Skeletal muscle tissue (tissue), 3 donors: ENCODE measurements at regions not wholly inside any gene's neighbourhood (a gene's known extent, or its start where the extent isn't known, plus 50 kb on each side); places are given as distances from the start of the nearest gene placed in this dataset.
"Not testable (repeated sequence)": the region's sequence is repeated elsewhere in the genome, so short reads cannot be mapped to it uniquely, and the experiment has no call there.

Experiments used
- H3K27ac ChIP-seq: one replicate; pipeline ENCODE4 v1.7.0; 2013; ENCODE audit warnings: mild to moderate bottlenecking, low read depth, low read length, inconsistent platforms
- H3K27me3 ChIP-seq, 3 donors: one replicate each; pipeline ENCODE4 v1.7.0; 2013; ENCODE audit warnings: low read length in 3 of 3; ENCODE audit not compliant: control insufficient read depth in 3 of 3, insufficient read depth in 3 of 3
- H3K36me3 ChIP-seq, 3 donors: one replicate each; pipeline ENCODE4 v1.7.0; 2013; ENCODE audit warnings: low read length in 3 of 3; ENCODE audit not compliant: control insufficient read depth in 3 of 3, insufficient read depth in 3 of 3
- H3K4me1 ChIP-seq, 3 donors: one replicate each; pipeline ENCODE4 v1.7.0; 2013; ENCODE audit warnings: low read length in 3 of 3, mild to moderate bottlenecking in 3 of 3; ENCODE audit not compliant: control insufficient read depth in 3 of 3, insufficient read depth in 3 of 3
- H3K4me3 ChIP-seq, 3 donors: one replicate each; pipeline ENCODE4 v1.7.0; 2013; ENCODE audit warnings: low read length in 3 of 3
- H3K9ac ChIP-seq, 3 donors: one replicate each; pipeline ENCODE4 v1.7.0; 2013; ENCODE audit warnings: low read length in 3 of 3, mild to moderate bottlenecking in 3 of 3, moderate library complexity in 2 of 3, low read depth in 1 of 3
- H3K9me3 ChIP-seq, 3 donors: one replicate each; pipeline ENCODE4 v1.7.0; 2013; ENCODE audit warnings: low read length in 3 of 3; ENCODE audit not compliant: control insufficient read depth in 3 of 3
- donor health status: Osteomylitis.

- Histone ChIP-seq H3K27me3 (peaks cover 7 to 41% (median 24%) of the 10 kb centered on the region in 3 donors), H3K9ac (no peak overlapping the region), H3K4me3 (no peak overlapping the region), H3K4me1 (peaks cover 0 to 5% (median 0%) of the 10 kb centered on the region in 3 donors), H3K9me3 (peaks cover 0 to 2% (median 2%) of the 10 kb centered on the region in 3 donors), H3K36me3 (no peaks in the 10 kb centered on the region), H3K27ac (no peak overlapping the region)
Observed at GRCh38 chr2:238772635-238773297, 75.1 kb upstream of the TWIST2 start.

DNA sequence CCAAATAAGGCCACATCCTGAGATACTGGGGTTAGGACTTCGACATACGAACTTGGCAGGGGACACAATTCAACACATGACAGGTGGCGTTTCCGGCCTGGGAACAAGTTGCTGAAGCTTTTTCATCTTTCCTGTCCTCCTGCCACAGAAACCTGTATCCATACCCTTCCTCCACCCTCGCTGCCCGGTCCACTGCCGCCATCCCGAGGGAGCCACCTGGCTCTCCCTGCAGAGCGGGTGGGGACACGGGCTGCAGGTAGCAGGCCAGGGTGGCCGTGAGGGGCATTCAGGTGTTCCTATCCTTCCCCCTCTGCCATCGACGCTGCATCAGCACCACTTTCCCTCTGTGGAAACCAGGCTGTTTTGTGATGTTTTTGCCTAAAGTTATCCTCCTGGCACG is 74.4 kb upstream of the TWIST2 start:
- no peak overlapping the region for H3K9ac ChIP-seq
- peaks cover 0 to 2% (median 2%) of the 10 kb centered on the region in 3 donors for H3K9me3 ChIP-seq
- H3K36me3 ChIP-seq: no peaks in the 10 kb centered on the region
- H3K27ac ChIP-seq: no peak overlapping the region
- H3K27me3 ChIP-seq: peaks cover 7 to 40% (median 29%) of the 10 kb centered on the region in 3 donors
- no peak overlapping the region for H3K4me3 ChIP-seq
- peaks cover 0 to 5% (median 0%) of the 10 kb centered on the region in 3 donors for H3K4me1 ChIP-seq

DNA sequence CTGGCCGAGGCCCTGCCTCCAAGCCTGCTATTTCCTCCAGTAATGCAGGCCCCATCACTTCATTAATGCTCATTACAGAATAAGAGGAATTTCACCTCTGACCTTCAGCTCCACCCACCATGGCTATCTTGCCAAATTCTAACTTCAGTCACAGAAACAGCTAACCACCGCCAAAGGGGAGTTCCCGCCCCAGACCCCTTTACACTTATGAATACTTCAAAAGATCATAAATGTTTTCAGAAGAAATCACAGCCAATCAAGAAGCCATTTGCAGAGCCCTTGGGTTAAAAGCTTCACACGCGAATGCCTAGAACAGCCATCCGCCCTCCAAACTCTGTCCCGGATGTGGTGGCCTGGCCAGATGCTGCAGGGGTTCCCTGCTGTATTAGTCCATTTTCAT is 73.8 kb upstream of the TWIST2 start:
- Histone ChIP-seq H3K9me3 (peaks cover 0 to 2% (median 2%) of the 10 kb centered on the region in 3 donors), H3K36me3 (no peaks in the 10 kb centered on the region), H3K4me1 (peaks cover 0 to 5% (median 0%) of the 10 kb centered on the region in 3 donors), H3K4me3 (no peak overlapping the region), H3K27ac (no peak overlapping the region), H3K9ac (no peak overlapping the region), H3K27me3 (peaks cover 7 to 46% (median 32%) of the 10 kb centered on the region in 3 donors)

DNA sequence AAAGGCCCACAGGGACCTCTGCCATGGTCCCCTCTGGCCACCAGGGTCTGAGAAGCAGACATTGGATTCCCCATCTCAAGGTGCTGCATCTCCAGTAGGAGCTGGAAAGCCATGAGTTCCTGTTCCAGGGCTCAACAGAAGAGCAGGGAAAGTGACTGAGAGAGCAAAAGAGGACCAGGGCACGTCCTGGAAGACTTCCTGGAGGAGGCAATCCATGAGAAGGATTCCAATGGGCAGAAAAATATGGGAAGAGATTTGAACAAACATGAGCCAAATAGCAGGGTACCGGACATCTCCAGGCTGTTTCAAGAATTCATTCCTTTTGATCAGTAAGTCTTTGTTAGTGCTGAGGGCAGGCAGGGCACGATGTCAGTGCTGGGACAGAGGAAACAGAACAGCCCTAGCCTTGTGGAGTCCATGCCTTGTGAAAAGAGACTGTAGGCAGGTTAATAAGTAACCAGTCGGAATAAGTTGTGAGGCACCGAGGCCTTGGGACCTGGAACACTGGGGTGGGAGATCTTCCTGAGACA is 72.8 kb upstream of the TWIST2 start:
- H3K36me3 ChIP-seq: no peaks in the 10 kb centered on the region
- H3K27ac ChIP-seq: no peak overlapping the region
- H3K9me3 ChIP-seq: peaks cover 0 to 2% (median 2%) of the 10 kb centered on the region in 3 donors
- H3K9ac ChIP-seq: no peak overlapping the region
- H3K4me1 ChIP-seq: peaks cover 0 to 5% (median 0%) of the 10 kb centered on the region in 3 donors
- H3K27me3 ChIP-seq: peaks cover 4 to 44% (median 32%) of the 10 kb centered on the region in 3 donors
- H3K4me3 ChIP-seq: no peak overlapping the region

GRCh38 chr2:238775591-238775990 is 72.3 kb upstream of the TWIST2 start:
- H3K27ac ChIP-seq: no peak overlapping the region
- H3K36me3 ChIP-seq: no peaks in the 10 kb centered on the region
- peaks cover 0 to 2% (median 2%) of the 10 kb centered on the region in 3 donors for H3K9me3 ChIP-seq
- no peak overlapping the region for H3K4me3 ChIP-seq
- peaks cover 0 to 5% (median 0%) of the 10 kb centered on the region in 3 donors for H3K4me1 ChIP-seq
- no peak overlapping the region for H3K9ac ChIP-seq
- peaks cover 4 to 40% (median 32%) of the 10 kb centered on the region in 3 donors for H3K27me3 ChIP-seq

DNA sequence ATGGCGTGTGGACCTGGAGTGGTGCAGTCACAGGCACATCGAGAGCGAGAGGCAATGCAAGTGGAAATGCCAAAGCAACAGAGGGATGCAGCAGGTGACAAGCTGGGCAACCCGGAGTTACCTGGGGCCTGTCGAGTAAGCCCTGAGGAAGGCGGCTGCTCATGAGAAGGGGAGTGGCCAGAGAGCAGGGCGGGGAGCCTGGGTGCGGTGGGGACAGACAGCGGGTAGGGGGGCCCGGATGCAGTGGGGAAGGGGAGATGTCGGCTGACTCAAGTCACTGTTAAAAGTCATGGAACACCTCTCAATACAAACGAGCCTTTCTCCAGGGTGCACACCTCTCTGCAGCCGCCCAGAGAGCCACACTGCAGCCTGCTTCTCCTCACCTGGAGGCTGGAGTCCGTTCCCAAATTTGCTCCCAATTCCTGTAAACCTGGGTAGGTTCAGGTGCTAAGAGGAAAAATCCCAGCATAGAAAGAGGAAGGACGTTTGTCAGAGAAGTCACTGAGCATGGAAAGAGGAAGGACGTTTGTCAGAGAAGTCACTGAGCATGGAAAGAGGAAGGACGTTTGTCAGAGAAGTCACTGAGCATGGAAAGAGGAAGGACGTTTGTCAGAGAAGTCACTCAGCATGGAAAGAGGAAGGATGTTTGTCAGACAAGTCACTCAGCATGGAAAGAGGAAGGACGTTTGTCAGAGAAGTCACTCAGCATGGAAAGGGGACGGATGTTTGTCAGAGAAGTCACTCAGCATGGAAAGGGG is 71.7 kb upstream of the TWIST2 start:
- H3K36me3 ChIP-seq: no peaks in the 10 kb centered on the region
- no peak overlapping the region for H3K9ac ChIP-seq
- peaks cover 0 to 2% (median 2%) of the 10 kb centered on the region in 3 donors for H3K9me3 ChIP-seq
- peaks cover 0 to 5% (median 0%) of the 10 kb centered on the region in 3 donors for H3K4me1 ChIP-seq
- no peak overlapping the region for H3K27ac ChIP-seq
- no peak overlapping the region for H3K4me3 ChIP-seq
- H3K27me3 ChIP-seq: peaks cover 4 to 38% (median 31%) of the 10 kb centered on the region in 3 donors

DNA sequence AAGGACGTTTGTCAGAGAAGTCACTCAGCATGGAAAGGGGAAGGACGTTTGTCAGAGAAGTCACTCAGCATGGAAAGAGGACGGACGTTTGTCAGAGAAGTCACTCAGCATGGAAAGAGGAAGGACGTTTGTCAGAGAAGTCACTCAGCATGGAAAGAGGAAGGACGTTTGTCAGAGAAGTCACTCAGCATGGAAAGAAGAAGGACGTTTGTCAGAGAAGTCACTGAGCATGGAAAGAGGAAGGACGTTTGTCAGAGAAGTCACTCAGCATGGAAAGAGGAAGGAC is 71.2 kb upstream of the TWIST2 start:
- not testable (repeated sequence) for H3K9me3 ChIP-seq

GRCh38 chr2:238777369-238778067 is 70.4 kb upstream of the TWIST2 start:
- Histone ChIP-seq H3K36me3 (no peaks in the 10 kb centered on the region), H3K4me3 (no peak overlapping the region), H3K27ac (no peak overlapping the region), H3K9me3 (peaks cover 0 to 2% (median 2%) of the 10 kb centered on the region in 3 donors), H3K27me3 (peaks cover 0 to 25% (median 20%) of the 10 kb centered on the region in 3 donors), H3K4me1 (no peaks in the 10 kb centered on the region), H3K9ac (no peak overlapping the region)

More for the DNA sequence above, 71.2 kb upstream of the TWIST2 start:
- not testable (repeated sequence) for H3K9ac ChIP-seq, H3K4me1 ChIP-seq, H3K36me3 ChIP-seq, H3K27ac ChIP-seq, H3K4me3 ChIP-seq
- peaks cover under 1 to 33% (median 26%) of the 10 kb centered on the region in 3 donors for H3K27me3 ChIP-seq

- H3K4me1 ChIP-seq: peaks cover 0 to 9% (median 7%) of the 10 kb centered on the region in 3 donors
- no peaks in the 10 kb centered on the region for H3K36me3 ChIP-seq
- H3K9me3 ChIP-seq: no peaks in the 10 kb centered on the region
- H3K27me3 ChIP-seq: peaks cover 0 to 2% (median 0%) of the 10 kb centered on the region in 3 donors
- H3K27ac ChIP-seq: no peak overlapping the region
- peak overlapping the region in 2 of 3 donors; percentile 22 to 54 for H3K4me3 ChIP-seq
- H3K9ac ChIP-seq: peak overlapping the region in 1 of 3 donors; percentile 27
Observed at GRCh38 chr2:238784671-238785527, 63.0 kb upstream of the TWIST2 start.
